GM12892 (cell line): ENCODE measurements at regions not wholly inside any gene's neighbourhood (a gene's known extent, or its start where the extent isn't known, plus 50 kb on each side); places are given as distances from the start of the nearest gene placed in this dataset.

Experiments
- POLR2A ChIP-seq: IDR thresholded peaks from 2 replicates; pipeline ENCODE4 v1.6.1; 2011; ENCODE audit warnings: low read depth, low read length, control low read depth
- POLR2AphosphoS5 ChIP-seq: IDR thresholded peaks from 2 replicates; pipeline ENCODE4 v1.6.1; 2011; ENCODE audit warnings: low read depth, low read length, control low read depth

- no peak for TF ChIP-seq POLR2A
- TF ChIP-seq POLR2AphosphoS5: no peak
Measured at GRCh38 chr19:30741566-30741965, 369.4 kb downstream of the ZNF536 start.
